Right lobe of liver (tissue), 6 donors: ENCODE measurements at regions not wholly inside any gene's neighbourhood (a gene's known extent, or its start where the extent isn't known, plus 50 kb on each side); places are given as distances from the start of the nearest gene placed in this dataset.

Experiments
- ATAC-seq, 4 donors: fragments of 200-7000 bp; cut with Tn5 transposase; one replicate each; pipeline ENCODE4 v1.9.1; 2020; ENCODE audit warnings: mild to moderate bottlenecking in 4 of 4, moderate library complexity in 4 of 4
- DNase-seq, 3 donors: peaks; one replicate each; pipeline ENCODE4 v3.0.0-alpha.2; 2020
- H3K27ac ChIP-seq, 3 donors: fragments of 200-600 bp; one replicate each; pipeline ENCODE4 v1.8.0; 2022
- H3K27me3 ChIP-seq, 2 donors: fragments of 200-600 bp; one replicate each; pipeline ENCODE4 v1.8.0; 2022
- H3K36me3 ChIP-seq, 4 donors: fragments of 200-600 bp; sonication (generic) in 1 of 4; one replicate each; pipeline versions ENCODE4 v1.5.1 to v1.8.0; 2017 to 2022; ENCODE audit warnings: control low read depth in 1 of 4
- H3K4me1 ChIP-seq, 4 donors: fragments of 200-600 bp; sonication (generic) in 1 of 4; one replicate each; pipeline versions ENCODE4 v1.5.1 to v1.8.0; 2017 to 2022; ENCODE audit warnings: control low read depth in 1 of 4
- H3K4me3 ChIP-seq, 3 donors: fragments of 200-600 bp; one replicate each; pipeline ENCODE4 v1.8.0; 2022
- H3K9me3 ChIP-seq, 4 donors: fragments of 200-600 bp; sonication (generic) in 1 of 4; one replicate each; pipeline versions ENCODE4 v1.5.1 to v1.8.0; 2017 to 2022; ENCODE audit warnings: control low read depth in 1 of 4
- CTCF ChIP-seq, 4 donors: fragments of 200-600 bp in 3 of 4; fragments of 450-650 bp in 1 of 4; IDR thresholded peaks; one replicate each; pipeline versions ENCODE4 v1.5.1 to v1.8.0; 2016 to 2022; ENCODE audit warnings: antibody characterized with exemption in 4 of 4, mild to moderate bottlenecking in 2 of 4
- POLR2A ChIP-seq: fragments of 450-650 bp; IDR thresholded peaks from one replicate; pipeline ENCODE4 v1.6.1; 2017; ENCODE audit warnings: antibody characterized with exemption, mild to moderate bottlenecking
- WGBS: methylation state at CpG from one replicate; pipeline ENCODE4 v1.1.6; 2018; ENCODE audit warnings: low coverage, low lambda C conversion rate; ENCODE audit not compliant: insufficient coverage; ENCODE audit errors: missing lambda C conversion rate; 5-methylcytosine and 5-hydroxymethylcytosine counted together
- intact Hi-C, 2 donors: fragments of 100-400 bp; cut with DNase I; formaldehyde crosslinking; loops; one replicate each; pipeline versions ENCODE4 v1.11.2 to v1.14.1; 2022
- donor health status: DM: no; HTN: yes; CAD: no.
- donor health status: DM: no; HTN: no; CAD: no.
- donor health status: DM: no; HTN: no; CAD: no.
- donor health status: DM: no; HTN: yes; CAD: no.
- donor health status: DM: no; HTN: yes; CAD: no.

- DNase-seq, result no peak
- intact Hi-C loops, result no loop called here
- 67% methylated on average over 7 of the region's 8 CpGs for WGBS
- Histone ChIP-seq H3K36me3 (no peaks in the 10 kb centered on the region), H3K4me3 (no peak overlapping the region), H3K4me1 (no peaks in the 10 kb centered on the region), H3K9me3 (no peaks in the 10 kb centered on the region), H3K27ac (no peak overlapping the region), H3K27me3 (no peaks in the 10 kb centered on the region)
- no peak for ATAC-seq
- TF ChIP-seq POLR2A (no peak), CTCF (IDR thresholded peaks at IDR 0.05) (no peak)
These were observed 355.0 kb upstream of the SEMA6D start for GRCh38 chr15:47362118-47362905.

- TF ChIP-seq CTCF (IDR thresholded peaks at IDR 0.05), result no peak
- TF ChIP-seq POLR2A, result no peak
- intact Hi-C loops, result no loop called here
- no peak for ATAC-seq
- H3K4me1 ChIP-seq, result no peaks in the 10 kb centered on the region
- H3K4me3 ChIP-seq, result no peak overlapping the region
- H3K9me3 ChIP-seq, result no peaks in the 10 kb centered on the region
- no peak overlapping the region for H3K27ac ChIP-seq
- H3K27me3 ChIP-seq, result no peaks in the 10 kb centered on the region
- no peak for DNase-seq
- 59% methylated on average over 4 of the region's 5 CpGs for WGBS
- no peaks in the 10 kb centered on the region for H3K36me3 ChIP-seq
These were observed 353.7 kb upstream of the SEMA6D start for GRCh38 chr15:47363653-47364052.

- no peak overlapping the region for H3K27ac ChIP-seq
- TF ChIP-seq CTCF (IDR thresholded peaks at IDR 0.05) (no peak), POLR2A (no peak)
- intact Hi-C loops, result no loop called here
- no peak for ATAC-seq
- no peaks in the 10 kb centered on the region for H3K9me3 ChIP-seq
- no peak overlapping the region for H3K4me3 ChIP-seq
- DNase-seq, result no peak
- no peaks in the 10 kb centered on the region for H3K27me3 ChIP-seq
- H3K4me1 ChIP-seq, result no peaks in the 10 kb centered on the region
- no peaks in the 10 kb centered on the region for H3K36me3 ChIP-seq
- 52% methylated on average over 9 of the region's 9 CpGs for WGBS
These were observed 352.8 kb upstream of the SEMA6D start for GRCh38 chr15:47364230-47365141.

- Histone ChIP-seq H3K4me3 (no peak overlapping the region), H3K9me3 (no peaks in the 10 kb centered on the region), H3K27me3 (no peaks in the 10 kb centered on the region), H3K36me3 (no peaks in the 10 kb centered on the region), H3K27ac (no peak overlapping the region), H3K4me1 (no peaks in the 10 kb centered on the region)
- no peak for ATAC-seq
- 28% methylated on average over 2 of the region's 2 CpGs for WGBS
- intact Hi-C loops, result no loop called here
- DNase-seq, result no peak
- TF ChIP-seq POLR2A, result no peak
- no peak for TF ChIP-seq CTCF (IDR thresholded peaks at IDR 0.05)
These were observed 350.4 kb upstream of the SEMA6D start for GRCh38 chr15:47366884-47367283.
